ENCODE measurements at regions not wholly inside any gene's neighbourhood (a gene's known extent, or its start where the extent isn't known, plus 50 kb on each side); places are given as distances from the start of the nearest gene placed in this dataset.

GRCh38 chr11:29321293-29322132 is 695.3 kb downstream of the KCNA4 start:
- Histone ChIP-seq H3K9me3 (ENCODE audit: control insufficient read depth, low read length) (no peaks in the 10 kb centered on the region), H3K79me2 (no peaks in the 10 kb centered on the region), H3K4me1 (no peaks in the 10 kb centered on the region), H3K36me3 (ENCODE audit: control insufficient read depth, insufficient read depth, low read length) (no peaks in the 10 kb centered on the region), H3K9ac (no peak overlapping the region), H2AFZ (no peak overlapping the region), H3K27me3 (ENCODE audit: control insufficient read depth, insufficient read depth, low read length) (no peaks in the 10 kb centered on the region), H3K4me3 (ENCODE audit: low read depth, low read length) (no peak overlapping the region), H3K4me2 (ENCODE audit: low read length) (no peak overlapping the region), H3K27ac (no peak overlapping the region)
- no peak for TF ChIP-seq CTCF (IDR thresholded peaks at IDR 0.05)

- H3K79me2 ChIP-seq: no peaks in the 10 kb centered on the region
- H3K4me2 ChIP-seq (ENCODE audit: low read length): no peak overlapping the region
- H2AFZ ChIP-seq: no peak overlapping the region
- no peaks in the 10 kb centered on the region for H3K36me3 ChIP-seq (ENCODE audit: control insufficient read depth, insufficient read depth, low read length)
- no peak overlapping the region for H3K27ac ChIP-seq
- no peaks in the 10 kb centered on the region for H3K9me3 ChIP-seq (ENCODE audit: control insufficient read depth, low read length)
- no peak for TF ChIP-seq CTCF (IDR thresholded peaks at IDR 0.05)
- H3K4me3 ChIP-seq (ENCODE audit: low read depth, low read length): no peak overlapping the region
- H3K27me3 ChIP-seq (ENCODE audit: control insufficient read depth, insufficient read depth, low read length): no peaks in the 10 kb centered on the region
- H3K4me1 ChIP-seq: no peaks in the 10 kb centered on the region
- H3K9ac ChIP-seq: no peak overlapping the region
These were observed 696.6 kb downstream of the KCNA4 start for GRCh38 chr11:29320196-29320595.

GRCh38 chr11:29319210-29319609 is 697.6 kb downstream of the KCNA4 start:
- no peaks in the 10 kb centered on the region for H3K36me3 ChIP-seq (ENCODE audit: control insufficient read depth, insufficient read depth, low read length)
- no peaks in the 10 kb centered on the region for H3K4me1 ChIP-seq
- TF ChIP-seq CTCF (IDR thresholded peaks at IDR 0.05): no peak
- no peak overlapping the region for H3K4me2 ChIP-seq (ENCODE audit: low read length)
- H3K4me3 ChIP-seq (ENCODE audit: low read depth, low read length): no peak overlapping the region
- no peak overlapping the region for H3K27ac ChIP-seq
- H3K79me2 ChIP-seq: no peaks in the 10 kb centered on the region
- H3K9me3 ChIP-seq (ENCODE audit: control insufficient read depth, low read length): no peaks in the 10 kb centered on the region
- no peaks in the 10 kb centered on the region for H3K27me3 ChIP-seq (ENCODE audit: control insufficient read depth, insufficient read depth, low read length)
- H2AFZ ChIP-seq: no peak overlapping the region
- H3K9ac ChIP-seq: no peak overlapping the region

- H3K9ac ChIP-seq: no peak overlapping the region
- H3K4me1 ChIP-seq: no peaks in the 10 kb centered on the region
- no peaks in the 10 kb centered on the region for H3K27me3 ChIP-seq (ENCODE audit: control insufficient read depth, insufficient read depth, low read length)
- no peak overlapping the region for H3K4me3 ChIP-seq (ENCODE audit: low read depth, low read length)
- no peak overlapping the region for H3K4me2 ChIP-seq (ENCODE audit: low read length)
- no peaks in the 10 kb centered on the region for H3K36me3 ChIP-seq (ENCODE audit: control insufficient read depth, insufficient read depth, low read length)
- no peaks in the 10 kb centered on the region for H3K9me3 ChIP-seq (ENCODE audit: control insufficient read depth, low read length)
- no peak for TF ChIP-seq CTCF (IDR thresholded peaks at IDR 0.05)
- no peak overlapping the region for H2AFZ ChIP-seq
- no peaks in the 10 kb centered on the region for H3K79me2 ChIP-seq
- no peak overlapping the region for H3K27ac ChIP-seq
These were observed 698.5 kb downstream of the KCNA4 start for GRCh38 chr11:29318134-29318845.

All from parathyroid adenoma (tissue), 2 donors.